ENCODE measurements at regions not wholly inside any gene's neighbourhood (a gene's known extent, or its start where the extent isn't known, plus 50 kb on each side); places are given as distances from the start of the nearest gene placed in this dataset.
"Not testable (repeated sequence)": the region's sequence is repeated elsewhere in the genome, so short reads cannot be mapped to it uniquely, and the experiment has no call there.

DNA sequence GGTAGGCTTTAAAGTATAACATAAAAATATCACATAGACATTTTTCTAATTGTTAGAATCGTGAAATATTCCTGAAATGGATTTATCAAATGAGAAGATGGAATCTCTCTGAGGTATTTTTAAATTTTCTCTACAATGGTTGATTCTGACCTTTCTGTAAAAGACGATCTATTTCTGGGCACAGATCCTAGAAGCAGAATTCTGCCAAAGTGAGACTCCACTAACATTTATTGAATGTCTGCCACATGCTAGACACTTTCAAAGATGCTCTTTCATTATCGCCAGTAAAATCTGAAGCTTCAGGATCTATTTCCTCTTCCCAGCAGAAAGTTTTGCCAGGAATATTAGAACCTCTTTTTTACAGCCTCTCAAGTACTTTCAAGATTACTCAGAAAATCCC lies 64.1 kb upstream of the TMEM45B start:
- no peak for FAIRE-seq

DNA sequence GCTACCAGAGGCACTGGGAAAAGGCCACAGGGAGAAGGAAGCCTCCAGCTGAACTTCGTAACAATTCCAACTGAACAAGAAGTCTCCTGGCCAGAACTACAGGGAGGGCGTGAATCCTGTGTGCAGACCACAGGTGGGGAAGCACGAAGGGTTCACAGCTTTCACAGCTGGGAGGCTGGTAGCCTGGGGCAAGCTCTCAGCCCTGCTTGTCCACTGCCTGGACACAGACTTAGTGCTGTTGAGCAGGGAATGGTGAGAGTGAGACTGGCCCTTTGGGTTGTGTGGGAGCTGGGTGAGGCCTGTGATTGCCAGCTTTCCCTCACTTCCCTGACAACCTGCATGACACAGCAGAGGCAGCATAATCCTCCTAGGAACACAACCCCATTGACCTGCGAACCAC lies 52.1 kb upstream of the TMEM45B start:
- DNase-seq (ENCODE audit: insufficient read length, low spot score); FAIRE-seq: not testable (repeated sequence)

More for the DNA sequence above, 64.1 kb upstream of the TMEM45B start:
- TF ChIP-seq POLR2A (IDR thresholded peaks at IDR 0.05; ENCODE audit: low read depth, low read length): no peak
- DNase-seq (ENCODE audit: insufficient read length, low spot score): no peak

DNA sequence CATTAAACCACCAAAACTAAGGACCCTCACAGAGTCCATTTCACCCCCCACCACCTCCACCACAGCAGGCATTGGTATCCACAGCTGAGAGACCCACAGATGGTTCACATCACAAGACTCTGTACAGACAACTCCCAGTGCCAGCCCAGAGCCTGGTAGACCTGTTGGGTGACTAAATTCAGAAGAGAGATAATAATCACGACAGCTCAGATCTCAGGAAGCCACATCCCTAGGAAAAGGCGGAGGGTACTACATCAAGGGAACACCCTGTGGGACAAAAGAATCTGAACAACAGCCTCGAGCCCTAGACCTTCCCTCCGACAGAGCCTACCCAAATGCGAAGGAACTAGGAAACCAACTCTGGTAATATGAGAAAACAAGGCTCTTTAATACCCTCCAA lies 51.4 kb upstream of the TMEM45B start:
- FAIRE-seq; DNase-seq (ENCODE audit: insufficient read length, low spot score): not testable (repeated sequence)

All from H54 (cell line).